LNCaP clone FGC (cell line): ENCODE measurements at regions not wholly inside any gene's neighbourhood (a gene's known extent, or its start where the extent isn't known, plus 50 kb on each side); places are given as distances from the start of the nearest gene placed in this dataset.

ENCODE experiments used
- DNase-seq: peaks from one replicate; pipeline ENCODE4 v3.0.0-alpha.2; 2011; ENCODE audit warnings: low read depth
- H3K4me3 ChIP-seq: 2 replicates; pipeline ENCODE4 v1.5.1; 2011; ENCODE audit warnings: mild to moderate bottlenecking, low read depth, low read length, control low read depth
- TF ChIP-seq, protein P1 (sequence below): IDR thresholded peaks from 2 replicates; pipeline ENCODE4 v1.5.1; 2012; ENCODE audit warnings: mild to moderate bottlenecking; ENCODE audit not compliant: control insufficient read depth, insufficient read depth; ENCODE audit errors: extremely low read depth

DNA sequence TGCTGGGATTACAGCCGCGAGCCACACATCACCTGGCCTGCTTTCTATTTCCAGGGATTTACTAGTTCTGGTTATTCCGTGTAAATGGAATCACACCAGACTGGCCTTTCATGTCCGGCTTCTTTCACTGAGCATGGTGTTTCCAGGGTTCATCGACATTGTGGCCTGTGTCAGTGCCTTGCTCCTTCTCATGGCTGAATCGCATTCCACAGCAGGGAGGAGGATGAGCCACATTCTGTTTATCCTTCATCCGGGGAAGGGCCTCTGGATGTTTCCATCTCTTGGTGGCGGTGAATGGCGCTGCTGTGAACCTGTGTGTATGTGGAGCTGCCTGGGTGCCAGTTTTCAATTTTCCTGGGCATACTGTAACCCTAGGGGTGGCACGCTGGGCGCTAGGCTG lies 58.7 kb upstream of the RNU6ATAC start:
- no peak for DNase-seq
- TF ChIP-seq, protein P1, sequence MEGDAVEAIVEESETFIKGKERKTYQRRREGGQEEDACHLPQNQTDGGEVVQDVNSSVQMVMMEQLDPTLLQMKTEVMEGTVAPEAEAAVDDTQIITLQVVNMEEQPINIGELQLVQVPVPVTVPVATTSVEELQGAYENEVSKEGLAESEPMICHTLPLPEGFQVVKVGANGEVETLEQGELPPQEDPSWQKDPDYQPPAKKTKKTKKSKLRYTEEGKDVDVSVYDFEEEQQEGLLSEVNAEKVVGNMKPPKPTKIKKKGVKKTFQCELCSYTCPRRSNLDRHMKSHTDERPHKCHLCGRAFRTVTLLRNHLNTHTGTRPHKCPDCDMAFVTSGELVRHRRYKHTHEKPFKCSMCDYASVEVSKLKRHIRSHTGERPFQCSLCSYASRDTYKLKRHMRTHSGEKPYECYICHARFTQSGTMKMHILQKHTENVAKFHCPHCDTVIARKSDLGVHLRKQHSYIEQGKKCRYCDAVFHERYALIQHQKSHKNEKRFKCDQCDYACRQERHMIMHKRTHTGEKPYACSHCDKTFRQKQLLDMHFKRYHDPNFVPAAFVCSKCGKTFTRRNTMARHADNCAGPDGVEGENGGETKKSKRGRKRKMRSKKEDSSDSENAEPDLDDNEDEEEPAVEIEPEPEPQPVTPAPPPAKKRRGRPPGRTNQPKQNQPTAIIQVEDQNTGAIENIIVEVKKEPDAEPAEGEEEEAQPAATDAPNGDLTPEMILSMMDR, result no peak
- H3K4me3 ChIP-seq, result no peak overlapping the region

DNA sequence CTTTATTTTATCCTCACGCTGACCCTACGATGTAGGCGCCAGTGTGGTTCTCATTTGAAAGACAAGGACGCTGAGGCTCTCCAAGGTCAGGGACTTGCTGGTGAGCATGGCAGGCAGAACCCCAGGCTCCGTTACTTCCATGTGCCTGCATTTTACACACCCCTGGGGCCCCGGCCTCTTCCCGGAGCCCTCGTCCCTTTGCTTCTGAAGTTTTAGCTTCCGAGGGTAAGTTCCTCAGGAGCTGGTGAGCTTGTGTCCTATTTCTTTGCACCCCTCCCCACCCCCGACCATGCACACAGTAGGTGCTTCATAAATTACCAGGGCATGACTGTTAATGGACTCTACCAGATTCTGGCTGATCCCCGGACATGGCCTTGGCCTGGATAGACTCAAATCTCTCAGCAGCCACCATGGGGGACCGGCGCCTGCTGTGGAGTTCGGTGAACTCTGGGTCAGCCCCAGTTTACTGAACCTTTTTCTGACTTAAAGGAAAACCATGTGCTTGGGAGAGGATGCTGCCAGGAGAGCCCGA lies 59.3 kb upstream of the RNU6ATAC start:
- H3K4me3 ChIP-seq, result no peak overlapping the region
- TF ChIP-seq, protein P1, result no peak
- no peak for DNase-seq

DNA sequence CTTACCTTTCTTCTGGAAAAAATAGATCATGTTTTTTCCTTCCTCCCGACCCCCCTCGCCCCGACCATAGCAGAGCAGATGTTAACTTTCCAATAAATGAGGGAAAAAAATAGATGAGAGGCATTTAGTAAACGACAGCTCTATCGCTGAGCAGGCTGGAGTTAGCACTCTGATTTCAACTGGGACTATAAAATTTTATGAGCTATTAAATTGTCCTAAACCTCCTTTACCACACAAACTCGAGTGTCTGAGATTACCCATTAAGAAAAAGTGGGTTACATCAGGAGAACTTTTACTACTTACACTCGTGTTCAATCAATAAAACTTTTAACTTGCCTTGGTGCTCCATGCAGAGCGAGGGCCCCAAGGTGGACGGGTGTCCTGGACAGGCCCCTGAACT lies 59.8 kb upstream of the RNU6ATAC start:
- H3K4me3 ChIP-seq, result no peak overlapping the region
- TF ChIP-seq, protein P1, result no peak
- peak; percentile 26 for DNase-seq

DNA sequence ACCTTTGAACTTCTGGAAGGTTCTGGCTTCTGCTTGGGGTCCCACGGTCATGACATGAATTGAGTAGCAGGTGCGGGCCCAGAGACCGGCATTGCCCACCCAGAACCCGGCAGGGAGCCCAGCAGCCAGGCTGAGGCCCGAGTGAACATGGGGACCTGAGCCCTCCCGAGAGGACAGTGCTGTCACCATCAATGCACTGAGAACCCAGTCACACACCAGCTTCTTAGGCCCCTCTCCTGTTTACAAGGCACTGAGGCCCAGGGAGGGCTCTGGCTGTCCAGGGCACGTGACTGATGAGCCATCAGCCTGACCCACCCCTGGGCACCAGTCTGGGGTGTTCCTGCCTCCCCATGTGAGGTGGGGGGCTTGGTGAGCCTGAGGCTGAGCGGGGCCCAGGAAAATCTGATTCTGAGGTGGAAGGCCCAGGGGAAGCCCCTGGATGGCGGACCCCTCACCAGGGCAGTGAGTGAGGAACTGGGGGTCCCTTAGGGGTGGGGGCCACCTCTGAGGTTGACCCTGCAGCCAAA lies 60.3 kb upstream of the RNU6ATAC start:
- TF ChIP-seq, protein P1, result no peak
- no peak for DNase-seq

DNA sequence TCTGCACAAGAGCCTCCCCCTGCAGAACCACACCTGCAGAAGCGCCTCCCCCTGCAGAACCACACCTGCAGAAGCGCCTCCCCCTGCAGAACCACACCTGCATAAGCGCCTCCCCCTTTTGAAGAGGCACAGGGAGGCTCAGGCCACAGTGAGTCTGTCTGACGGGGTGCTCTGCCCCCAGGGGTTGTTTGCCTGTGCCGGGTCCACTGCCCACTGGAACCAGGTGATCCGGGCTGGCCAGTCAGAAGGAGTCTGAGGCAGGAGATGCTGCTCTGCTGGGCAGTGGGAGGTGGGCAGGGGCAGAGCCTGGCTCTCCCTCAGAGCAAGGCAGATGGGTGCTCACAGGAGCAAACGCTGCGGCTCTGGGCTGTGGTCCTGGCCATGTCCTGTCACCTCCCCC lies 60.8 kb upstream of the RNU6ATAC start:
- no peak for DNase-seq
- no peak overlapping the region for H3K4me3 ChIP-seq
- TF ChIP-seq, protein P1, result no peak

More for the DNA sequence above, 60.3 kb upstream of the RNU6ATAC start:
- no peak overlapping the region for H3K4me3 ChIP-seq

DNA sequence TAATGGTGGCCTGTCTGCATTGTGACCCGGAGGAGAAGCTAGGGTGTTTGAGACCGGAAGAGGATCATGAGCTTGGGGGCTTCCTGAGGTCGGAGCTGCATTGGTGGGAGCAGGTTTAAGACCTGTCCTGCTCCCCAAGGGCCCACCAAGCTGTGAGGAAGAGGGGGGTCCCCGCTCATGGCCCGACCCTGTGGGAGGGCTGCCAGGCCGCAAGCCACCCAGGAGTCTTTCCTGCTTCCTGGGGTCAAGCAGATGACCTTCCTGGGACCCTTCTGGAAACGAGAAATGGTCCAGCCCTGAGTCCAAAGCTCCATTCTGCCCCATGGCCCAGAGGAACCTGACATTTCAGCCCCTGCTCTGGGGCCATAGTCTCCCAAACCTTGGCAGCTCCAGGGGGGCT lies 61.5 kb upstream of the RNU6ATAC start:
- no peak for DNase-seq
- TF ChIP-seq, protein P1, result no peak
- no peak overlapping the region for H3K4me3 ChIP-seq
